Skeletal muscle tissue (tissue), 4 donors: ENCODE measurements at regions not wholly inside any gene's neighbourhood (a gene's known extent, or its start where the extent isn't known, plus 50 kb on each side); places are given as distances from the start of the nearest gene placed in this dataset. TPM values are rescaled to one million over a fixed set of nuclear protein-coding genes. Genes with fewer than 3 reads are reported as not detected.

Source experiments
- H3K27ac ChIP-seq: one replicate; pipeline ENCODE4 v1.7.0; 2013; ENCODE audit warnings: mild to moderate bottlenecking, low read depth, low read length, inconsistent platforms
- H3K27me3 ChIP-seq, 3 donors: one replicate each; pipeline ENCODE4 v1.7.0; 2013; ENCODE audit warnings: low read length in 3 of 3; ENCODE audit not compliant: control insufficient read depth in 3 of 3, insufficient read depth in 3 of 3
- H3K36me3 ChIP-seq, 3 donors: one replicate each; pipeline ENCODE4 v1.7.0; 2013; ENCODE audit warnings: low read length in 3 of 3; ENCODE audit not compliant: control insufficient read depth in 3 of 3, insufficient read depth in 3 of 3
- H3K4me1 ChIP-seq, 3 donors: one replicate each; pipeline ENCODE4 v1.7.0; 2013; ENCODE audit warnings: low read length in 3 of 3, mild to moderate bottlenecking in 3 of 3; ENCODE audit not compliant: control insufficient read depth in 3 of 3, insufficient read depth in 3 of 3
- H3K4me3 ChIP-seq, 3 donors: one replicate each; pipeline ENCODE4 v1.7.0; 2013; ENCODE audit warnings: low read length in 3 of 3
- H3K9ac ChIP-seq, 3 donors: one replicate each; pipeline ENCODE4 v1.7.0; 2013; ENCODE audit warnings: low read length in 3 of 3, mild to moderate bottlenecking in 3 of 3, moderate library complexity in 2 of 3, low read depth in 1 of 3
- H3K9me3 ChIP-seq, 3 donors: one replicate each; pipeline ENCODE4 v1.7.0; 2013; ENCODE audit warnings: low read length in 3 of 3; ENCODE audit not compliant: control insufficient read depth in 3 of 3
- small RNA-seq: library from RNA; depleted of rRNA; stranded (forward); fragments of <200 nt; gene quantifications from one replicate; pipeline ENCODE3, GENCODE V24; 2014
- donor health status: Osteomylitis.

DNA sequence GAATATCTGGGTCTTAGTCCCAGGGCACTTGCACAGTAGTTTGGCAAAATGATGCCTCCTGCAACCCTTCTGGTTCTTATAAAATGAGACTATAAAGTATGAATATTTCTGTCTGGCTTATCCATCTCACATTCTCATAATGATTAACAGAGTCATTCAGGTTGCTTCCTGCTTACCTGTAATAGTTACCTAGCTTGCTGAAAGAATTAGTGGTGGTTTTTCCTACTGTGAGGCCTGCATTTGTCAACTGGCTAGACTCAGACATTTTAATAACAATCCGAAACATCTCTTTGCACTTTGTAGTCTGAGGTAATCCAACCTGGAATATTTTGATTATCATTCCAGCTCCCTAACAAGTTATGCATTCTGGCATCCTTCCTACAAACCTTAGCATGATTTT lies 75.6 kb upstream of the POU1F1 start:
- Histone ChIP-seq H3K4me3 (no peak overlapping the region), H3K36me3 (no peaks in the 10 kb centered on the region), H3K4me1 (no peaks in the 10 kb centered on the region), H3K27me3 (no peaks in the 10 kb centered on the region), H3K9me3 (no peaks in the 10 kb centered on the region), H3K9ac (no peak overlapping the region), H3K27ac (no peak overlapping the region)

DNA sequence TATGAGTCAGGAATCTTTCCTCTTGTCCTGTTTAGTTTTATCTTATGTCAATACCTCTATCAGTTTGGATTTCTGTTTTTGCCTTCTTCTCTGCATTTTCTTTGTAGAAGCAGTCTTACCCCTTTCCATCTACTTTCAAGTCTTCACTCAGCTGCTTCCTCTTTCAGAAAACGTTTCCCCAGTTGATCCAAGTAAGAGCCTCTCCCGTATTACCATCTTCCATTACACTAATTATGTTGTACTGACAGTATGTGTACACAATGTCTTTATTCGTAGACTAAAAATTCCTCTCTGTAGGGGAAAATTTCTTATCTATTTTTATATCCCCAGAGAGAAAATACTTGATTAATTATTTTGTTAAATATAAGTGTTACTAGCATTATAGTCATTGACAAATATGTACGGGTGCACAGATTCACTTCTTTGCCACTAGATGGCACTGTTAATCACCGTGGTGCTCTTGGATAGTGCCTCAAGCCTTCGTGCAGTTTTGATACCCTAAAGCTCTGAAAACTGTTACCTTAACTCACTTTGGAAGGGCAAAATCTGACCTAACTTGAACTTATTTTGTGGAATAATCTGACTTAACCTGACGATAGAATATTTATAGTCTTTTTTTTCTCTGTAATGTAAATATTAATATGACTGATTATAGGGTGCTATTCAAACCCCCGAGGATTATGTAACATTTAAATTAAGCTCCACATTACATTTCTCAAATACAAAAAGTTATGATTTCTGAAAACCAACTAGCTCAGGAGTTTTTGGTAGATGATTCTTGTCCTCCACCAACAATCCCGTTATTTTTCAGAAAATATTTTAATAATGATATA lies 74.2 kb upstream of the POU1F1 start:
- Histone ChIP-seq H3K27me3 (no peaks in the 10 kb centered on the region), H3K9me3 (no peaks in the 10 kb centered on the region), H3K36me3 (no peaks in the 10 kb centered on the region), H3K27ac (no peak overlapping the region), H3K4me1 (no peaks in the 10 kb centered on the region), H3K4me3 (no peak overlapping the region), H3K9ac (no peak overlapping the region)

DNA sequence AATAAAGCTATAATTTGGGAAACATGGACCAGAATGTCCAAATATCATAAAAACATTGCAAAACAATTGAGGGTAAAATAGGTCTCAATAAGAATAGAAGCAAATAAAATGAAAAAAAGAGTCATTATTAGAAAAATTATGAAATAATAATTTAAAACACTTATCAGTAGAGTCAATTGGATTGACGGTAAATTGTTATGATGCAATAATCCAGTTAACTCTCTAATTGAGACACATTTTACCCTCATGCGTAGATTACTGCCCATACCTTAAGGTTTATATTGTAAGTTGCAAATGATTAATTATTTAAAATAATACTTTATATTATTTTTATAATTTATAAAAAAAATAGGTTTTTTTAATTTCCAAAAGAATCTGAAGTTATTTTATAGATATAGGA lies 73.4 kb upstream of the POU1F1 start:
- Histone ChIP-seq H3K27ac (no peak overlapping the region), H3K4me1 (no peaks in the 10 kb centered on the region), H3K9me3 (no peaks in the 10 kb centered on the region), H3K9ac (no peak overlapping the region), H3K27me3 (no peaks in the 10 kb centered on the region), H3K36me3 (no peaks in the 10 kb centered on the region), H3K4me3 (no peak overlapping the region)

DNA sequence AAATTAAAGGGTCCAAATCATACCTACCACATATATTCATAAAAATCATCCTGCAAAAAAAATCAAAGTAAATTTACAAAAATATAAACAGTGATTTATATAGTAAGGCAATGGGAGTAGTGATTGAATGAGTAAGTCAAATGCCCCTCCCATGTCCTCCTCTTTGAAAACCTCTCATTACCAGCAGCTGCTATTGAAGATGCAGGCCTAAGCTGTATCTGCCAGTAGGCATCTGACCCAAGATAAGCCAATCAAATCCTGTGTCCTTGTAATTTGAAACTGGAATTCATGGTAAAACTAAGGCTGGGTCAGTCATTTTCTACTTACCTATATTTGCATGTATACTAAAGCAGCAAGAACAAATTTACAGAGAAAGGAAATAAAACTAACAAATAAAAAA lies 60.4 kb upstream of the POU1F1 start:
- no peaks in the 10 kb centered on the region for H3K27me3 ChIP-seq

DNA sequence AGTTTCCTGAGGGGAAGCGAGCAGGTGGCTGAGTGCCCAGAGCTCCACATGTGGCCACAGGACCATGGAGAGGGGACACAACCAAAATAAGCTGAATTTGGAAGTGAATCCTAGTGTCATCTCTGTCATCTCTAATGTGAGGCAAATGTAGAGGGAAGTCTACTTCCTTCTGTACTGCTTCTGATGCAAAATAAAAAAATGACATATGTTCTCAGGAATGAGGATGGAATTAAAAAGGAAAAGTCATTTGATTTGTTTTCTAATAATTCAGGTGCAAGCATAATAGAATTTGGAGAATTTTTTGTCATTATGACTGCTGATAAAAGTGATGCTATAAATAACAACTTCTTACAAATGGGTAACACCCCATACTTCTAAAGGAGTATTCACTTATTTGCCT lies 59.5 kb upstream of the POU1F1 start:
- Histone ChIP-seq H3K4me3 (no peak overlapping the region), H3K27ac (no peak overlapping the region), H3K9me3 (no peaks in the 10 kb centered on the region), H3K4me1 (no peaks in the 10 kb centered on the region), H3K27me3 (no peaks in the 10 kb centered on the region), H3K36me3 (no peaks in the 10 kb centered on the region), H3K9ac (no peak overlapping the region)

More for the DNA sequence above, 60.4 kb upstream of the POU1F1 start:
- Histone ChIP-seq H3K4me1 (no peaks in the 10 kb centered on the region), H3K36me3 (no peaks in the 10 kb centered on the region), H3K9me3 (no peaks in the 10 kb centered on the region), H3K27ac (no peak overlapping the region), H3K4me3 (no peak overlapping the region), H3K9ac (no peak overlapping the region)

DNA sequence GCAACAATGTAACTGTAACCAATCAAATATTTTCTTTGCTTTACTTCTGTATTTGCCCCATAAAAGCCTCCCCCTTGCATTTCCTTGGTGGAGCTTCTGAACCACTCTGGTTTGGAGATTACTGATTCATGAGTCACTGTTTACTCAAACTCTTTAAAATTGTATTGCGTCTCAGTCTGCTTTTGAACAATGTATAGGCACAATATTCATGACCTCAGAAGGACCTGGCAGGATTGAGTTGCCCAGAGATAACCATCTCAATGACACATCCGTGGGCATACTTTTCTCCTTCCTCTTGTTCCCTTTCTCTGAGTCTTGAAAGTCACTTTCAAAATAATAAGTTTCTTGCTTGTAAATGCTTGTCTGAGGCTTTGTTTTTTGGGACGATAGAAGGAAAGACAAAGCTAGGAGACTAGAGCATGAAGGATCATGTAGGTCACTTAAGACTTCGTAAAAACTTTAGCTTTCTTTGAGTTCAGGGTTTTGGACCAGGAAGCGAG lies 57.1 kb upstream of the POU1F1 start:
- H3K27ac ChIP-seq, result no peak overlapping the region
- H3K4me3 ChIP-seq, result no peak overlapping the region
- H3K27me3 ChIP-seq, result no peaks in the 10 kb centered on the region
- H3K9me3 ChIP-seq, result no peaks in the 10 kb centered on the region
- no peaks in the 10 kb centered on the region for H3K36me3 ChIP-seq
- H3K9ac ChIP-seq, result no peak overlapping the region
- no peaks in the 10 kb centered on the region for H3K4me1 ChIP-seq

DNA sequence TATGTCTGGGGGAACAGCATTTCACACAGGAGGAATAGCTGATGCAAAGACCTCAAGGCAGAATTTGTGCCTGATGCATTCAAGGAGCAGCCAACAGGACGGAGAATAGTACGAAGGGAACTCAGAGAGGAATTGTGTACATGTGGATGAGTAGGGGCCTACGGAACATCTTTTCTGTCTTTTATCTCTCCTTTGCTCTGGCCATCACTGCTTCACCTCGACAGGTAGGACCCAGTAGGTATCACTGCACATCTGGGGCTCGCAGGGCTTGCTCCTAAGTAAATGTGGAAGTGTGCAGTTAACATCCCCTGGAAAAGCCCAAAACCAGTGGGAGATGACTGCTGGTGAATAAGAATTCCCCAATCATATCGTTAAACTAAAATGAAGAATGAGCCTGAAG lies 56.4 kb upstream of the POU1F1 start:
- H3K27ac ChIP-seq, result no peak overlapping the region
- no peaks in the 10 kb centered on the region for H3K9me3 ChIP-seq
- H3K9ac ChIP-seq, result no peak overlapping the region
- H3K27me3 ChIP-seq, result no peaks in the 10 kb centered on the region
- H3K4me1 ChIP-seq, result no peaks in the 10 kb centered on the region
- H3K4me3 ChIP-seq, result no peak overlapping the region
- H3K36me3 ChIP-seq, result no peaks in the 10 kb centered on the region

DNA sequence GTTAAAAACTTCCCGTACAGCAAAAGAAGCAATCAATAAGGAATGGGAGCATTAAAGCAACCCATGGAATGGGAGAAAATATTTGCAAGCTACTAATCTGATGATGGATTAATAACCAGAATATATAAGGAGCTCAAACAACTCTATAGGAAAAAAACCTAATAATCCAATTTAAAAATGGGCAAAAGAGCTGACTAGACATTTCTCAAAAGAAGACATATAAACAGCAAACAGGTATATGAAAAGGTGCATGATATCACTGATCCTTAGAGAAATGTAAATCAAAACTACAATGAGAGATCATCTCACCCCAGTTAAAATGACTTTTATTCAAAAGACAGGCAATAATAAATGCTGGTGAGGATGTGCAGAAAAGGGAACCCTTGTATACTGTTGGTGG lies 52.7 kb upstream of the POU1F1 start:
- H3K4me1 ChIP-seq, result no peaks in the 10 kb centered on the region
- no peak overlapping the region for H3K4me3 ChIP-seq
- no peaks in the 10 kb centered on the region for H3K9me3 ChIP-seq
- H3K27me3 ChIP-seq, result peaks cover 0 to 3% (median 0%) of the 10 kb centered on the region in 3 donors
- H3K9ac ChIP-seq, result no peak overlapping the region
- no peak overlapping the region for H3K27ac ChIP-seq
- no peaks in the 10 kb centered on the region for H3K36me3 ChIP-seq

Small RNAs in the stretch of these regions (small RNA-seq; reads per million reads assigned to genes)
- gene RNU6-873P (not detected), gene RNU6ATAC6P (not detected)
